Type B pancreatic cell (in vitro differentiated cells): ENCODE measurements at regions not wholly inside any gene's neighbourhood (a gene's known extent, or its start where the extent isn't known, plus 50 kb on each side); places are given as distances from the start of the nearest gene placed in this dataset.

Experiments used
- DNase-seq: peaks from one replicate; pipeline ENCODE4 v3.0.0; 2021; ENCODE audit warnings: mixed read lengths; ENCODE audit not compliant: unreplicated experiment; ENCODE audit errors: extremely low spot score
- H3K27ac Mint-ChIP-seq: 2 replicates; pipeline ENCODE4 v1.8.0; 2021; ENCODE audit warnings: mild to moderate bottlenecking, mixed read lengths
- H3K27me3 Mint-ChIP-seq: 2 replicates; pipeline ENCODE4 v1.8.0; 2021; ENCODE audit warnings: mixed read lengths
- H3K36me3 Mint-ChIP-seq: 2 replicates; pipeline ENCODE4 v1.8.0; 2021; ENCODE audit warnings: mixed read lengths
- H3K4me1 Mint-ChIP-seq: one replicate; pipeline ENCODE4 v1.8.0; 2021; ENCODE audit warnings: mixed read lengths; ENCODE audit not compliant: unreplicated experiment
- H3K4me3 Mint-ChIP-seq: 2 replicates; pipeline ENCODE4 v1.8.0; 2021; ENCODE audit warnings: mild to moderate bottlenecking, mixed read lengths
- H3K9me3 Mint-ChIP-seq: 2 replicates; pipeline ENCODE4 v1.8.0; 2021; ENCODE audit warnings: mixed read lengths
- CTCF ChIP-seq: fragments of 200-600 bp; sonication (generic); conservative IDR thresholded peaks from 2 replicates; pipeline ENCODE4 v1.5.0; 2021; ENCODE audit warnings: antibody characterized with exemption, mild to moderate bottlenecking

DNA sequence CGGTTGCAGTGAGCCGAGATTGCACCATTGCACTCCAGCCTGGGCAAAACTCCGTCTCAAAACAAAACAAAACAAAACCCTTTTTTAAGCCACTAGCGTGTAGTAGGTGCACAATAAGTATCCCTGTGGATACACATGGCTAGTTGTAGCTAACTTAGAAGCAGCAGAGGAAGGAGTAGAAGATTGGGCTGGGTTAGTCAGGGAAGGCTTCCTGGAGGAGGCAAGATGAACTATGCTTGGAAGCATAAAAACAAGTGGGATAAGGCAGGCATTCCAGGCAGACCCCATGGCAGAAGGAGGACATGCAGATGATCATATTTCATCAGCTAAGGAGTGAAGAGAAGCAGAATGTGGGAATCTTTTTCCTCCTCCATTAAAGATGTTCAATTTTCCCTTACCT is 83.4 kb downstream of the IRX5 start:
- TF ChIP-seq CTCF = no peak
- DNase-seq = no peak
- Mint-ChIP-seq H3K27ac (no peak overlapping the region), H3K36me3 (no peaks in the 10 kb centered on the region), H3K27me3 (peaks cover 6% of the 10 kb centered on the region), H3K9me3 (no peaks in the 10 kb centered on the region), H3K4me1 (peaks cover 4% of the 10 kb centered on the region), H3K4me3 (no peak overlapping the region)

DNA sequence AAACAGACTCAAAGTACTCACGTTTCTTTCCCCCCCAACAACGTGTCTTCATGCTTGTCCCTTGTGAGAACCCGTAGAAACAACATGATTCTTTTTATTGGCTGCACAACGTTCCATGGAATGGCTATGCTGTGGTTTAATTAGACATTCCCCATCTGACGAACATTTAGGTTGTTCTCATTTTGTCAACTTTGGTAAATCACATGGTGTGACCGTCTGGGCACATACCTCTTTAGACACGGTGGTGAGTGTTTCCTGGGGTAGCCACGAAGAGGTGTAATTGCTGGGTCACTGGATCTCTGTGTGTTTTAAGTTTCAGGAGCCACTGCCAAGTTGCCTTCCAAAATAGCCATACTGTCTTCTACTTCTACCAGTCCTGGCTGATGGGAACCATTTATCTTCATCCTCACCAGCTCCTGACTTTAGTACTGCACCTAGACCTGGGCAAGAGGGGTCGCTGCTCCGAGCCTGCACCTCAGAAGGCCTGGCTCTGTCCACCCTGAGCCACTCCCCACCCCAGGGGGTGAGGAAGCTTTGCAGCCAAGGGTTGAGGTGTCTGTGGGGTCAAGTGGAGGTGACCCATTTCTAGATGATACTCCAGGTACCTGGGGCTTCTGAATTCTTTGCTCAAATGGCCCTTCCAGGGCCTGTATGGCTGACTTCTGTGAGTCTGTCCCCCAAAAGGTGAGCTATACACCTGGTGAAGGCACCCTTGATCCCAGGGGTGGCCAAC is 84.7 kb downstream of the IRX5 start:
- H3K4me1 Mint-ChIP-seq = peaks cover 4% of the 10 kb centered on the region
- no peak for TF ChIP-seq CTCF
- H3K9me3 Mint-ChIP-seq = no peaks in the 10 kb centered on the region
- no peak overlapping the region for H3K4me3 Mint-ChIP-seq
- peaks cover 10% of the 10 kb centered on the region for H3K27me3 Mint-ChIP-seq
- no peak overlapping the region for H3K27ac Mint-ChIP-seq
- DNase-seq = no peak
- no peaks in the 10 kb centered on the region for H3K36me3 Mint-ChIP-seq

- Mint-ChIP-seq H3K4me3 (no peak overlapping the region), H3K36me3 (no peaks in the 10 kb centered on the region), H3K4me1 (peaks cover 4% of the 10 kb centered on the region), H3K9me3 (peaks cover 3% of the 10 kb centered on the region), H3K27me3 (peaks cover 12% of the 10 kb centered on the region), H3K27ac (no peak overlapping the region)
- DNase-seq = no peak
- TF ChIP-seq CTCF = no peak
These were observed 85.8 kb downstream of the IRX5 start for GRCh38 chr16:55016515-55016914.

DNA sequence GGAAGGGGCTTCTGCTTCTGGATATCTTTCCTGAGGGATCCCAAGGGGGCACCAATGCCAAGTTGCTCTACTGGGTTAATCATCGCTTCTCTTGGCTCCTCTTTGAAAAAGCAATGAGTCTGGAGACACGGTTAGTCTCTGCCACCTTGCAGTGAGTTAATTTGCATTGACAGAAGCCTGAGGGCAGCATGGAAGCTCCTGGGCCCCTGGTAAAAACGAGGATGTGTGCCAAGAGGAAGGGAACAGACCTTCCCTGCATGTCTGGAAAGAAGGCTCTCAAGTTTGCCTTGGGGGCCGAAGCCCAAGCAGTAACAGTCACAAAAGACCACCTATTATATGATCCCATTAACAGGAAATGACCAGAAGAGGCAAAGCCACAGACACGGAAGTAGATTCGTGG is 86.7 kb downstream of the IRX5 start:
- TF ChIP-seq CTCF = no peak
- DNase-seq = no peak
- H3K9me3 Mint-ChIP-seq = peaks cover 3% of the 10 kb centered on the region
- H3K4me3 Mint-ChIP-seq = no peak overlapping the region
- H3K27me3 Mint-ChIP-seq = peaks cover 12% of the 10 kb centered on the region
- peaks cover 4% of the 10 kb centered on the region for H3K4me1 Mint-ChIP-seq
- no peak overlapping the region for H3K27ac Mint-ChIP-seq
- H3K36me3 Mint-ChIP-seq = no peaks in the 10 kb centered on the region

DNA sequence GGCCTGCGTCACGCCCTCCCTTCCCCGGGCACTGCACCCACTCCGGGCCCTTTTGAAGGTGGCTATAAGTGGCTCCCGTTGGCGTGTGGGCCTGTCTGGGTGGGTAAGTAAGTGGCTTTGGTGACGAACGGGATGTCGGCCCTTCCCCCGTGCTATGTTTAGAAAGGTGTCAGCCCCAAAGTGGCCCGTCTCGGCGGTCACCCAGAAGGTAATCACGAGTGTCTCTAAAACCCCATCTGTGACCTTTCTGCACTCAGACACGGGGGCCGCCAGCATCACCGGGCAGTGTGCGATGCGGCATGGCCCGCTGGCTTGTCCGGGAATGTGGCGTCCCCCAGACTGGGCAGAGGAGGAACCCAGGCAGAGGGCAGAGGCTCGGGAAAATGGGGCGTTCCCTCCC is 88.2 kb downstream of the IRX5 start:
- H3K27ac Mint-ChIP-seq = no peak overlapping the region
- H3K4me1 Mint-ChIP-seq = peaks cover 4% of the 10 kb centered on the region
- H3K9me3 Mint-ChIP-seq = peaks cover 8% of the 10 kb centered on the region
- no peaks in the 10 kb centered on the region for H3K36me3 Mint-ChIP-seq
- no peak for DNase-seq
- no peak overlapping the region for H3K4me3 Mint-ChIP-seq
- no peak for TF ChIP-seq CTCF
- H3K27me3 Mint-ChIP-seq = peaks cover 20% of the 10 kb centered on the region
